PFSK-1 (cell line): ENCODE measurements at regions not wholly inside any gene's neighbourhood (a gene's known extent, or its start where the extent isn't known, plus 50 kb on each side); places are given as distances from the start of the nearest gene placed in this dataset.

Experiments used
- REST ChIP-seq, 2 experiments: IDR thresholded peaks; 2 replicates each; pipeline versions ENCODE4 v1.6.1 to v1.8.0; 2011 to 2012; ENCODE audit warnings: low read depth in 2 of 2, low read length in 2 of 2, control low read depth in 1 of 2, inconsistent platforms in 1 of 2, mild to moderate bottlenecking in 1 of 2, moderate library complexity in 1 of 2; ENCODE audit not compliant: insufficient read depth in 1 of 2
- TAF1 ChIP-seq: IDR thresholded peaks from 2 replicates; pipeline ENCODE4 v1.6.1; 2012; ENCODE audit warnings: low read length, control low read depth, borderline replicate concordance; ENCODE audit not compliant: insufficient read depth

- TF ChIP-seq TAF1: no peak
- no peak for TF ChIP-seq REST (IDR thresholded peaks at IDR 0.05; ENCODE audit: insufficient read depth in 1 of 2, low read depth in 2 of 2, low read length in 2 of 2)
Measured at GRCh38 chr5:158451993-158452672, 593.2 kb upstream of the CLINT1 start.
